ENCODE measurements at regions not wholly inside any gene's neighbourhood (a gene's known extent, or its start where the extent isn't known, plus 50 kb on each side); places are given as distances from the start of the nearest gene placed in this dataset.

DNA sequence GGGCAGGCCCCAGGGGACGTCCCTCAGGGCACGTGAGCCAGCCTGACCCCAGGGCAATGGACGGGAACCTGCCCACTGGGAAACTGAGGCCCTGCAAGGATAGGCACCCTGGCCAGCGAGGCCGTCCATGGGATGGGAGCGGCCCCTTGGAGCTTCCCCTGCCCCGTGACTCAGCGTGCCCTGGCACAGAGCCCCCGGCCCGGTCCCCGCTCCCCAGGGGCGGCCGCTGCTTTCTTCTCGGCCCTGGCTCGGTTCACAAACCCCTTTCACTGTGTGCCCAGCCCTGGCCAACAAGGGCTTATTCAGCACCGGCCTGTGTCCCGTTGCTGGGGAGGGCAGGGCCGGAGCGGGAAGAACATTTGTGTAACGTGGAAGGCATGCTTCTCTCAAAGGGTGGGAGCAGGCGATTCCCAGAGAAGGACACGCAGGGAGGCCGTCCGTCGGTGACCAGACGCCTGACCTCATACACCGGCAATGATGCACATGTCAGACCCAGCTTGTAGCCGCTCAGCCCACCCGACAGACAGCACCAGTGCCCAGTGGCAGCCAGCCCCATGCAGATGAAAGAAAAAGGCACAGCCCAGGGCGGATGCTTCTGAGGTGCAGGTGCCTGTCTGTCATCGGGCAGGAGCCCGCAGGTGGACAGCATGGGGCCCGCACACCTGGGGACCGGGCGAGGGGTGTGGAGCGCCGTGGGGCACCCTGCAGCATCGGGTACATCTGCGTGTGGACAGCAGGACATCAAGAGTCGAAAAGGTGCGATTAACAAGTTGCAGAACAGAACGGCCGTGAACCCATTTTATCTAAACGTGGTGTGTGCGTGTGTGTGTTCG is 94.5 kb downstream of the PDGFA start:
- DNase-seq = no peak

- no peak for DNase-seq
Observed at GRCh38 chr7:425794-426188, 93.9 kb downstream of the PDGFA start.

DNA sequence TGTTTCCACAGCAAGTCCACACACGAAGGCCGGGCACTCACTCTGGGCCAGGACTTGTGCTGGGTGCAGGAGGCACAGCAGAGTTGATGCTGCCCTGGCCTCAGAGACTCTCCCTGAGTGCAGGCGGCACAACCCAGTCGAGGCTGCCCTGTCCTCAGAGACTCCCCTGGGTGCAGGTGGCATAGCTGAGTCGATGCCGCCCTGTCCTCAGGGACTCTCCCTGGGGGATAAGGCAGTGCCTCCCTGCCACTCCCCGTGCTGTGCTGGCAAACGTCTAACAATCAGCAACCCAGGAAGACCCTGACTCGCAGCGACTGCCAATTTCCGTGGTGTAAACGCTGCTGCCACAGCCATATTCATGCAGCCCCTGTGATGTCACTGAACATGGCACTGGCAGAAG is 93.1 kb downstream of the PDGFA start:
- no peak for DNase-seq

DNA sequence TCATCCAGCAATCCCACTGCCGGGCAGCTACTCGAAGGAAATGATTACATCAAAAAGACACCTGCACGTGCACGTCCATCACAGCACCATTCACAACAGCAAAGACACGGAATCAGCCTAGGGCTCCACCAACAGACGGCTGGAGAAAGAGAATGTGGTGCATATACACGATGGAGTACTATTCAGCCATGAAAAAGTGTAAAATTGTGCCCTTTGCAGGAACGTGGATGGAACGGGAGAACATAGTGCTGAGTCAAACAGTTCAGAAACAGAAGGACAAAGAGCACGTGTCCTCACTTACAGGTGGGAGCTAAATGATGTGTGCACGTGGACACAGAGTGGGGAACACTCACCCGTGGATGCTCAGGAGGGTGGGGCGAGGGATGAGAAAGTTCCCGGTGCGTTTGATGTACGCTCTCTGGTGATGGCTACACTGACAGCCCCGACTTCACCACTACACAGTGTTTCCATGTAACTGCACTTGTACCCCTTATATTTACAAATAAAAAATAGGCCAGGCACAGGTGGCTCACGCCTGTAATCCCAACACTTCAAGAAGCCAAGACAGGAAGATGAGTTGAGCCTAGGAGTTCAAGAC is 92.0 kb downstream of the PDGFA start:
- no peak for DNase-seq

GRCh38 chr7:428387-428786 is 91.3 kb downstream of the PDGFA start:
- no peak for DNase-seq

DNA sequence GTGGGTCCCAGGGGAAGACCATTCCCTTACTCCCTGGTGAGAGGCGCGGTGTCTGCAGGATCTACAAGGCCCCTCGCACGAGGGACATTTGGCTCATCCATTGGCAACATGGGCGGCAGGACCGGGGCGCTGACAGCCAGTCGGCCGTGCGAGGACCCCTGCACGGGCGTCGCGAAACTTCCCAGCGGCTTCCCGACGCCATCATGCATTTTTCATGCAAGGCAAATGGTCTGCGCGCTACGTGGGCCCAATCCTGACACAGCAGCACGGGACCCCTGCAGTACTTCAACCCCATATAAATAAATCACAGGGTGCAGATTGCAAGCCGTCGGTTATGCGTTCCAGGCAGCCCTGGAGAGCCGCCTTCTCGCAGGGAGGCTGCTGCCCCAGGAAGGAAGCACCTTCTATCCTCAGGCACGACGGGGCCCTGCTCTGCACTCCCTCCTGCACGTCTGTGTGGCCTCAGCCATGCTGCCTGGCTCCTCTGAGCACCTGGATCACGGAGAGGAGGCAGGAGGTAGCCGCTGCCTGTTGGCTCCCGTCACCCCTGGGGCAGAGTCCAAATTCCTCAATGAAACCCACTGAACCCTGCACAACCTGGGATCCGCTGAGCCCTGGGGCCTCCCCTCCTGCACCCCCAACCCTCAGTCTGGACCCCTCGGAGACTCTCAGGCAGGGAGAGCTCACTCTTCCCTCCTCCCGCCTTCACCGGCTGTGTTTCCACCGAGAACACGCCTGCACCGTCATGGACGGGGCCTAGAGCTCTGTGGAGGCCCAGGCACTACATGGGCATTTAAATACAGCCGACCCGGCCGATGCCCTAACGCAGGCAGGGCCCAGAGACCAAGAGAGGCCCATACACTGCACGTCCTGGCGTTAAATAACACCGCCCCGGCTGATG is 90.5 kb downstream of the PDGFA start:
- no peak for DNase-seq

DNA sequence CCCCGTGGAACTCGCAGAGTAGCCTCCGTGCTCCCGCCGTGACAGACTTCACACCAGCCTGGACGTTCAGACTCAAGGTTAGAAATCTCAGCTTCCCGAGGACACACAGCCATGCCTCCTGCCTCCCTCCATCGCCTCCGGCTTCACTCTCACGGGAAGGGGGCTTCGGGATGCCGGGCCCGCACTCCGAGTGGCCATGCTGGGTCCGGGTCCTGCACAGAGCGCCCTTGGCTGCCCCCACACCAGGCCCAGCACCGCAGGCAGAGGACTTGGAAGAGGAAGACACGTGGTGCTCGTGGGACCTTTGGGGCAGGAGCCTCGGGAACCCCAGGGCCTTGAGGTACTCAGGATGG is 89.8 kb downstream of the PDGFA start:
- no peak for DNase-seq

DNA sequence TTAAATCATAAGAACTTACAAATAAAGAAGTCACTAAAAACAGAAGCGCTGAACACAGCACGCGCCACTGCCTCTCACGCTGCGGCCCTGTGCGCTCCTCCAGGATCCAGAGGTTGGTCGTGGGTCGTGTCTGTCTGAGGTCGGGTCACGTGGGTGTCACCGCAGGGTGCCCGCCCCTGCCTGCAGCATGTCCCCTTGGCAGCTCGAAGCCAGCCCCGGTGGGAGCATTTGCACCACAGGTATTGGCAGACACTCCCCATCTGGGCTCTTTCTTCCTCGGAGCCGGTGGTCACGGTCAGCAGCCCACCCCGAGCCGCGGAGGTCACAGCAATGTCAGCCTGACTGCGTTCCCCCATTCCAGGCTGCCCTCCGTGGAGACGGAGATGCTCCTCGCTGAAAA is 88.6 kb downstream of the PDGFA start:
- no peak for DNase-seq

GRCh38 chr7:431658-432111 is 88.0 kb downstream of the PDGFA start:
- no peak for DNase-seq

DNA sequence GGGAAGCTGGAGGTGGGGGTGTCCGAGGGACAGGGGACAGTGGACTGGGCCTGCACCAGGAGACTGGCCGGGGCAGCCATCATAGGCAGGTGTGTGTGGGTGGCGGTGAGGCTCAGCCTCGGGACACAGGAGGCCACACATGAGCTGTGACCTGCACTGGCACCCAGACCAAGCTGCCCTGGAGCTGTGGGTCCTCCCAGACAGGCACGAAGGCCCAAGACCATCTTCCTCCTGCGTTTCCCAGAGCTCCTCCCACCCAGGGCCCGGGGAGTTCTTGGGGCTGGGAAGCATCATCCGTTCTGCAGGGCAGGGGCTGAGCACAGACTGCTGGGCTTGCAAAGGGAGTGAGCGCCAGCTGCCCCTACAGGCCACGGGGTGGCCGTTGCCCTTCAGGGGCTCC is 87.4 kb downstream of the PDGFA start:
- DNase-seq = no peak

- DNase-seq = no peak
Observed at GRCh38 chr7:432933-433332, 86.7 kb downstream of the PDGFA start.

DNA sequence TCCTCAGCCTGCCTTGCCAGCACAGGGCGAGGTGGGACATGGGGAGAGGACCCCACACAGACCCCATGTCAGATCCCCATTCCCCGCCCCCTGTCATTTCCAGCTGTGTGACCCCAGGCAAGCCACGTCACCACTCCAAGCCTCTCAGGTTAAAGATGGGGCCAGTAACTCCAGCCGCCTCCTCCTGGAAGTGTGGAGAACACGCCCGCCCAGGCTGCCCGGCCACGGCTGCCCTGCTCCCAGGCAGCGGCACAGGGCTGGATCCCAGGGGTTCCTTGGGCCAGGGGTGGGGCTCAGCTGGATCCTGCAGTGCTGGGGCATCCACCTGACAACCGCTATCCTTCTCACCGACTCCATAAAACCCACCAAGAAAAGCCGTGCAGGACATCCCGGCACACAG is 86.1 kb downstream of the PDGFA start:
- no peak for DNase-seq

GRCh38 chr7:434891-435629 is 84.6 kb downstream of the PDGFA start:
- no peak for DNase-seq

GRCh38 chr7:435630-436366 is 83.8 kb downstream of the PDGFA start:
- peak; percentile 26 for DNase-seq

GRCh38 chr7:436367-437128 is 83.1 kb downstream of the PDGFA start:
- no peak for DNase-seq

DNA sequence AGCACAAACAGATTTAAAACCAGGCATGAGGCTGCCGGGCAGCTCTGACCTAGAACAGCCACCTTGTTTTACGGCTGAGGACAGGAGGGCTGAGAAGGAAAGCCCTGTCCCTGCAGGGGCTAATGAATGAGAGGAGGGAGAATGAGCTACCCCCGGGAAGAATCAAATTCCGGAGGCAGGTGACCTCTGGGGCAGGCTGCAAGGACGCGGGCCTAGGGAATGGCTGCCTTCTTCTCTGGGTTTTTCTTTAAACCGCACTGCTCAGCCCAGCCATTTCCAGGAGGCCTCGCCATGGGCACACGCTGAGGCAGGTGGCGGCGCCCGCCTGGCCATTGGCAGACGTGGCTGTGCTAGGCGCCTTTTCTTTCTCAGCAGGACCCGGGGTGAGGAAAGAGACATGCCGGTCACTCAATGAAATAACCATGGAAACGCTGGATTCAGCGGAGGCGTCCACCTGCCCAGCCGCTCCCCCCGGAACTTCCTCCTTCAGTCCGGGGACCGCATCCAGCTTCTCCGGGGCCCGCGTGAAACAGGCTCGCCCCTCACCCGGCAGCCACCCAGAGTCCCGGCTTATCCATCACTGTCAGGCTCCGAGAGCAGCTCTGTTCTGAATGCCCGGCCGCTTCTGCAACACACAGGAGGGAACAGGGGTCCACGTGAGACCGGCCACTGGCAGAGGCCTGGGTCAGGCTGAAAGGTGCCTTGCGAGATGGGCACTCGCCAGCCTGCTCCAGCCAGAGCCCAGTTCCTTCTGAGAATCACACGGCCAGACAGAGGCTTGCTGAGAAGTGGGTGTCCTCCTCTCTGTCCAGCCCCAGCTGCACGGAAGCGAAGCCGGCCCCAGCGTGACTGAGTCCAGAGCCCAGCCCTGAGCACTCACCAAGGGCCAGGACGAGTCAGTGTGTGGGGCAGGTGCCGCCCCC is 82.1 kb downstream of the PDGFA start:
- DNase-seq = no peak

- DNase-seq = no peak
Observed at GRCh38 chr7:438361-438760, 81.3 kb downstream of the PDGFA start.

GRCh38 chr7:438916-439315 is 80.7 kb downstream of the PDGFA start:
- DNase-seq = no peak

DNA sequence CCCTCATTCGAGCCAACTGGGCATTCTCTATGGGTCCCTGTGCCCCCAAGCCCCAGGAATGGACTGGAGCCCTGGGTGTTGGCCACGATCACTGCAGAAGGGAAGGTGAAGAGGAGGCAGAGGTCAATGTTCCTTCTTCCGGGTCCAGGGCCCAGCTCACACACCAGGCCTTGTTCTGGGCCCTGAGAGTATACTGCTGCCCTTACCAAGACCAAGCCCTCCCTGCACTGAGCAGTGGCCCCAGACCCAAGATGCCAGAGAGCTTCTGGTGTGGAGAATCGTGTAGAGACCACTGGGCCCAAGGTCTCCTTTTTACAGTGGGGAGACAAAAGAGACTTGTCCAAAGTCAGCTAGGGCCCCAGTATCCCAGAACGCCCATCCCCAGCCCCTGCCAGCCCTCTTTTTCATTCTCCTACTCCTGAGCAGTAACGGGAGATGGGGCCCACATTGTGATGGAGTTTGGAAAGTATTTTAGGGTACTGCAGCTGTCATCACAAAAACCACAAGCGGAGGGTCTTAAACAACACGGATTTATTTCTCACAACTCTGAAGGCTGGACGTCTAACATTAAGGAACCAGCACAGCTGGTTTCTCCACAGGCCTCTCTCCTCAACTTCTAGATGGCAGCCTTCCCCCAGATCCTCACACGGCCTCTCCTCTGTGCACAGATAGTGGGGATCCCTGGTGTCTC is 79.4 kb downstream of the PDGFA start:
- DNase-seq = no peak

Measured in fibroblast of skin of abdomen (primary cell).